ENCODE measurements at regions not wholly inside any gene's neighbourhood (a gene's known extent, or its start where the extent isn't known, plus 50 kb on each side); places are given as distances from the start of the nearest gene placed in this dataset.

DNA sequence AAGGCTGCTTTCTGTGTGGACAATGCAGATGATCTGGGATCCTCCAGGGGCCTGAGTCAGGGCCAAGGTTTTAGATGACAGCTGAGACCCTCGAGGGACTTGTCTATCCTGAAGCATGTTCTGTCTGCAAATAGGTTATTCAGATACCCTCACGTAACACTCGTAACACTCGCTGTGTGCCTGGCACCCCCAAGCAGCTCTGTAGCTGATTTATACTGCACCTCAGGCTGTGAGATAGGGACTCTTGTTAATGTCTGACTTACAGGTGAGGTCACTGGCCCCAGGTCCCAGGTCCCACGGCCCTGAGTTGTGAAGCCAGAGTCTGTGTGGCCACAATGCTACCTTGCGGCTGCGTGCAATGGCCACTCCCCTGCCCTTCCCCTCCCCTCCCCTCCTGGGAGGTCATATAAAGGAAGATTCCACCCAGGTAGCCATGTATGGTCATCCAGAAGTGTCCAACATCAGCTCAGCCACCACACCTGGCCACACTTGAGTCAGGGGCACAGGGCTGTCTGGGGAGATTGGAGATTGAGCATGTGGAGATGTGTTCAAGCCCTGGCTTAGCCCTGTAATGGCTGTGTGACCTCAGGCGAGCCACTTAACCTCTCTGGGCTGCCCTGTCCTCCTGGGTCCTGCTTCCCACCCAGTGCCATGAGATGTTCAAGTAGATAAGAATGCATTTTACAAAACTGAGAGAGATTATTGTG, 687.7 kb downstream of the MATN1 start:
- DNase-seq (ENCODE audit: low spot score): no peak
- H3K27me3 Mint-ChIP-seq (ENCODE audit: unreplicated experiment): no peaks in the 10 kb centered on the region
- no peak overlapping the region for H3K4me3 Mint-ChIP-seq (ENCODE audit: unreplicated experiment)
- peaks cover 12% of the 10 kb centered on the region for H3K9me3 Mint-ChIP-seq (ENCODE audit: unreplicated experiment)
- TF ChIP-seq, protein P1, sequence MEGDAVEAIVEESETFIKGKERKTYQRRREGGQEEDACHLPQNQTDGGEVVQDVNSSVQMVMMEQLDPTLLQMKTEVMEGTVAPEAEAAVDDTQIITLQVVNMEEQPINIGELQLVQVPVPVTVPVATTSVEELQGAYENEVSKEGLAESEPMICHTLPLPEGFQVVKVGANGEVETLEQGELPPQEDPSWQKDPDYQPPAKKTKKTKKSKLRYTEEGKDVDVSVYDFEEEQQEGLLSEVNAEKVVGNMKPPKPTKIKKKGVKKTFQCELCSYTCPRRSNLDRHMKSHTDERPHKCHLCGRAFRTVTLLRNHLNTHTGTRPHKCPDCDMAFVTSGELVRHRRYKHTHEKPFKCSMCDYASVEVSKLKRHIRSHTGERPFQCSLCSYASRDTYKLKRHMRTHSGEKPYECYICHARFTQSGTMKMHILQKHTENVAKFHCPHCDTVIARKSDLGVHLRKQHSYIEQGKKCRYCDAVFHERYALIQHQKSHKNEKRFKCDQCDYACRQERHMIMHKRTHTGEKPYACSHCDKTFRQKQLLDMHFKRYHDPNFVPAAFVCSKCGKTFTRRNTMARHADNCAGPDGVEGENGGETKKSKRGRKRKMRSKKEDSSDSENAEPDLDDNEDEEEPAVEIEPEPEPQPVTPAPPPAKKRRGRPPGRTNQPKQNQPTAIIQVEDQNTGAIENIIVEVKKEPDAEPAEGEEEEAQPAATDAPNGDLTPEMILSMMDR (IDR thresholded peaks at IDR 0.05; ENCODE audit: unreplicated experiment): no peak
- H3K4me1 Mint-ChIP-seq (ENCODE audit: unreplicated experiment): no peaks in the 10 kb centered on the region
- peaks cover 4% of the 10 kb centered on the region for H3K36me3 Mint-ChIP-seq (ENCODE audit: low read depth, unreplicated experiment)
- H3K27ac Mint-ChIP-seq (ENCODE audit: unreplicated experiment): no peak overlapping the region

DNA sequence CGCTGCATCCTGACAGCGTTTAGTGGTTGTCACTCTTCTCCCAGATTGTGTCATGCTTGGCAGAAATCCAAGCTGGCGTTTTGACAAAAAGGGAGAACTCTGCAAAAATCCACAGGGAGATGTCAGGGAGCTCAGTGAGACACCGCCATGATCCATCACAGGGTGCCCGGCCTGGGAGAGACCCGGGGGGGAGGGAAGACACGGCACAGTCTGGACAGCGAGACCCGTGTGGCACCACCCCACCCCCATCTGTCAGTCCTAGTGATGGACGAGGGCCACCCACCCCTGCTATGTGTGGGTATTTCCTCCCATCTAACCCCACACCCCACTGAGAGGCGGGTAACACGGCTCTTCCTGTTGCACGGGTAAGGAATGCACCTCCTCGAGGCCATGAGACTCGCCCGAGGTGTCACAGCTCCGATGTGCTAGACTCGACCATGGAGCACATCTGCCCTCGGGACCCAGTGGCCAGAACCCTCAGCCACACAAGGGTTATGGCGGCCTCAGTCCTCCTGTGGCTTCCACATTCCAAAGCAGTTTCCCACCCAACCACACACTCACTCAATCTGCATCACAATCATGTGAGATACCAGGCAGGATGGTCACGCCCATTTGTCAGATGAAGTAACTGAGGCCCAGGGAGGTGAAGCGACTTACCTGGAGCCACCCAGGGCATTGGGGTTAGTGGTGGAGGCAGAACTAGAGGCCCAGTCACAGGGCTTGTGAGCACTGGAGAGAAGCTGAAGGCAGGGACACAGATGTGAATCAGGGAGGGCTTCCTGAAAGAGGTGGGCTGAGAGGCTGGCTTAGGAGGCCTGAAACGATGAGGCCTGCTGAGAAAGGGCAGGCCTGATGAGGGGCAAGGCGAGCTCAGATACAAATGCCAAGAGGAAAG, 688.5 kb downstream of the MATN1 start:
- H3K9me3 Mint-ChIP-seq (ENCODE audit: unreplicated experiment): peaks cover 9% of the 10 kb centered on the region
- TF ChIP-seq, protein P1 (IDR thresholded peaks at IDR 0.05; ENCODE audit: unreplicated experiment): no peak
- no peaks in the 10 kb centered on the region for H3K27me3 Mint-ChIP-seq (ENCODE audit: unreplicated experiment)
- DNase-seq (ENCODE audit: low spot score): no peak
- peaks cover 4% of the 10 kb centered on the region for H3K36me3 Mint-ChIP-seq (ENCODE audit: low read depth, unreplicated experiment)
- no peak overlapping the region for H3K27ac Mint-ChIP-seq (ENCODE audit: unreplicated experiment)
- no peaks in the 10 kb centered on the region for H3K4me1 Mint-ChIP-seq (ENCODE audit: unreplicated experiment)
- H3K4me3 Mint-ChIP-seq (ENCODE audit: unreplicated experiment): no peak overlapping the region

DNA sequence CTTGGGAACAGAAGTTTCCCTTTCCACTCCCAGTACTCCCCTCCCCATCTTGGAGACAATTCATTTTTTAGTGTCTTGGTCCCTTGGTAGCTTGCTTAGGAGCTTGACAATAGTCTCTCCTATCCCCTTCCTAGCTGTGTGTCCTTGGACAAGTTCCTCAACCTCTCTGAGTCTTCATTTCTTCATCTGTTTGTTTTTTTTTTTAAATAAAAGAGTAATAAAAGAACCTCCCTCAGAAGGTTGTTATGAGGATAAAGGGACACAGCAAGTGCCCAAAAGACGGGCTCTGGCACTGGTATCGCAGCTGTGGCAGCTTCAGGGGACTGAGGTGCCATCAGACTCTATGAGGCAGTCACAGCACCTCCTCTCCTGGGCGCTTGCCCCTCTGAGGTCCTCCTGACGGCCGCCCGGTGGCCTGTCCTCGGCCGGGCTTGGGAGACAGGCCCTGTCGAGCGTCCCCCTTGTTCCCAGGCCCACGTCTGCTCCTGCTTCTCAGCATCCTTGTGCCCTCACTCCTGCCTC, 689.2 kb downstream of the MATN1 start:
- Mint-ChIP-seq H3K4me1 (ENCODE audit: unreplicated experiment) (no peaks in the 10 kb centered on the region), H3K27ac (ENCODE audit: unreplicated experiment) (no peak overlapping the region), H3K9me3 (ENCODE audit: unreplicated experiment) (peaks cover 4% of the 10 kb centered on the region), H3K4me3 (ENCODE audit: unreplicated experiment) (no peak overlapping the region), H3K27me3 (ENCODE audit: unreplicated experiment) (no peaks in the 10 kb centered on the region), H3K36me3 (ENCODE audit: low read depth, unreplicated experiment) (no peaks in the 10 kb centered on the region)
- TF ChIP-seq, protein P1 (IDR thresholded peaks at IDR 0.05; ENCODE audit: unreplicated experiment): no peak
- DNase-seq (ENCODE audit: low spot score): no peak

GRCh38 chr1:30033256-30034104, 689.9 kb downstream of the MATN1 start:
- TF ChIP-seq, protein P1 (IDR thresholded peaks at IDR 0.05; ENCODE audit: unreplicated experiment): no peak
- Mint-ChIP-seq H3K4me3 (ENCODE audit: unreplicated experiment) (no peak overlapping the region), H3K4me1 (ENCODE audit: unreplicated experiment) (no peaks in the 10 kb centered on the region), H3K27ac (ENCODE audit: unreplicated experiment) (no peak overlapping the region), H3K27me3 (ENCODE audit: unreplicated experiment) (no peaks in the 10 kb centered on the region), H3K9me3 (ENCODE audit: unreplicated experiment) (peaks cover 4% of the 10 kb centered on the region), H3K36me3 (ENCODE audit: low read depth, unreplicated experiment) (no peaks in the 10 kb centered on the region)
- DNase-seq (ENCODE audit: low spot score): no peak

All from endothelial cell (in vitro differentiated cells).